ENCODE measurements at regions not wholly inside any gene's neighbourhood (a gene's known extent, or its start where the extent isn't known, plus 50 kb on each side); places are given as distances from the start of the nearest gene placed in this dataset.

DNA sequence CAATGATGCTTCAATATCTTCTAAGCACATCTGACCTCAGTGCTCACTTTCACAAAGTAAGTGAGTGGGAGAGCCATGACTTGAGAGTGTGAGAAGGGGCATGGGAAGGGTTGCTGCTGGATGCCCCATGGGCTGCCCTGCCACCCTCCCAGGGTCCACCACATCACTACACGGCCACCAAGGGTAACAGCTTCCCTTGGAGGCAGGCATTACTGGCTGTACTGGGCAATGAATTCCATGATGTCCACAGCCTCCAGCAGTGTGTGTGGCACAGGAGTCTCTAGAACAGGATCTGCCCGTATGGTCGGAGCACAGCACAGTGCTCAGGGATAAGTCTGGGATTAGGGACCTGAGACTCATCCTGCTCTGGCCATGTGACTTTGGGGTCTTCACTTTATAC, 481.0 kb upstream of the MYT1L start:
- Histone ChIP-seq H3K27me3 (replicated peaks; ENCODE audit: insufficient read depth, low read length) (no peaks in the 10 kb centered on the region), H3K79me2 (ENCODE audit: low read length) (no peaks in the 10 kb centered on the region), H3K4me2 (ENCODE audit: low read depth, low read length) (no peak overlapping the region), H3K27ac (ENCODE audit: low read length) (no peak overlapping the region), H3K36me3 (replicated peaks; ENCODE audit: insufficient read depth, low read length) (no peaks in the 10 kb centered on the region), H4K20me1 (ENCODE audit: insufficient read depth, low read length) (no peaks in the 10 kb centered on the region), H3K4me3 (ENCODE audit: low read length) (no peak overlapping the region), H3K9me3 (replicated peaks; ENCODE audit: insufficient read depth, low read length) (no peaks in the 10 kb centered on the region), H3K9ac (ENCODE audit: low read length) (no peak overlapping the region), H3K4me1 (ENCODE audit: low read length) (no peaks in the 10 kb centered on the region), H2AFZ (ENCODE audit: low read length) (no peak overlapping the region), H3K9me2 (replicated peaks; ENCODE audit: insufficient read depth, low read length) (no peaks in the 10 kb centered on the region), H3F3A (ENCODE audit: insufficient read depth, low read length) (no peaks in the 10 kb centered on the region)
- DNase-seq, result no peak
- TF ChIP-seq EZH2 (optimal IDR thresholded peaks at IDR 0.05; ENCODE audit: low read depth, low read length), result no peak
- TF ChIP-seq, protein P1, sequence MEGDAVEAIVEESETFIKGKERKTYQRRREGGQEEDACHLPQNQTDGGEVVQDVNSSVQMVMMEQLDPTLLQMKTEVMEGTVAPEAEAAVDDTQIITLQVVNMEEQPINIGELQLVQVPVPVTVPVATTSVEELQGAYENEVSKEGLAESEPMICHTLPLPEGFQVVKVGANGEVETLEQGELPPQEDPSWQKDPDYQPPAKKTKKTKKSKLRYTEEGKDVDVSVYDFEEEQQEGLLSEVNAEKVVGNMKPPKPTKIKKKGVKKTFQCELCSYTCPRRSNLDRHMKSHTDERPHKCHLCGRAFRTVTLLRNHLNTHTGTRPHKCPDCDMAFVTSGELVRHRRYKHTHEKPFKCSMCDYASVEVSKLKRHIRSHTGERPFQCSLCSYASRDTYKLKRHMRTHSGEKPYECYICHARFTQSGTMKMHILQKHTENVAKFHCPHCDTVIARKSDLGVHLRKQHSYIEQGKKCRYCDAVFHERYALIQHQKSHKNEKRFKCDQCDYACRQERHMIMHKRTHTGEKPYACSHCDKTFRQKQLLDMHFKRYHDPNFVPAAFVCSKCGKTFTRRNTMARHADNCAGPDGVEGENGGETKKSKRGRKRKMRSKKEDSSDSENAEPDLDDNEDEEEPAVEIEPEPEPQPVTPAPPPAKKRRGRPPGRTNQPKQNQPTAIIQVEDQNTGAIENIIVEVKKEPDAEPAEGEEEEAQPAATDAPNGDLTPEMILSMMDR (IDR thresholded peaks at IDR 0.05; ENCODE audit: low read length), result no peak
- no peak for TF ChIP-seq EZH2phosphoT487 (IDR thresholded peaks at IDR 0.05; ENCODE audit: low read length)

DNA sequence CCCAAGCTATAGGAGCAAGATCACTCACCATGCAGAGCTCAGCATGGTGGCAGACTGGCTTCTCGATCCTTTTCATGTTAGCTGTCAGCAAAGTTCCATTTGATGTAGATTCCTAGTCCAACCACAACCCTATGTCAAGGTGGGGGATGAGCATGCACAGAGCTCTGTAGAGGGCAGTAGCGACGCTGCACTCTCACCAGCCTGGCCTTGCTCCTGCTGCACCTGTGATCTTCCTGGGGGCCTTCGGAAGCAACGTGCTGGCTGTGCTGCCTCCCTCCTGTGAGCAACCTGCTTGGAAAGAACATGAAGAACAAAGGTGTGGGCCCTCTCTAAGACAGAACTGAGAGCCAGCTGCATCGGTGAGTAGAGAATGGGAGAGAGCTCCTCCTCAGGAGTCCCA, 479.4 kb upstream of the MYT1L start:
- TF ChIP-seq EZH2 (optimal IDR thresholded peaks at IDR 0.05; ENCODE audit: low read depth, low read length) (no peak), EZH2phosphoT487 (IDR thresholded peaks at IDR 0.05; ENCODE audit: low read length) (no peak)
- TF ChIP-seq, protein P1 (IDR thresholded peaks at IDR 0.05; ENCODE audit: low read length), result no peak
- Histone ChIP-seq H3K4me2 (ENCODE audit: low read depth, low read length) (no peak overlapping the region), H4K20me1 (ENCODE audit: insufficient read depth, low read length) (no peaks in the 10 kb centered on the region), H3K79me2 (ENCODE audit: low read length) (no peaks in the 10 kb centered on the region), H3K27ac (ENCODE audit: low read length) (no peak overlapping the region), H3K9ac (ENCODE audit: low read length) (no peak overlapping the region), H3K9me3 (replicated peaks; ENCODE audit: insufficient read depth, low read length) (no peaks in the 10 kb centered on the region), H3F3A (ENCODE audit: insufficient read depth, low read length) (no peaks in the 10 kb centered on the region), H2AFZ (ENCODE audit: low read length) (no peak overlapping the region), H3K4me3 (ENCODE audit: low read length) (no peak overlapping the region), H3K9me2 (replicated peaks; ENCODE audit: insufficient read depth, low read length) (no peaks in the 10 kb centered on the region), H3K27me3 (replicated peaks; ENCODE audit: insufficient read depth, low read length) (no peaks in the 10 kb centered on the region), H3K4me1 (ENCODE audit: low read length) (no peaks in the 10 kb centered on the region), H3K36me3 (replicated peaks; ENCODE audit: insufficient read depth, low read length) (no peaks in the 10 kb centered on the region)
- DNase-seq, result no peak

DNA sequence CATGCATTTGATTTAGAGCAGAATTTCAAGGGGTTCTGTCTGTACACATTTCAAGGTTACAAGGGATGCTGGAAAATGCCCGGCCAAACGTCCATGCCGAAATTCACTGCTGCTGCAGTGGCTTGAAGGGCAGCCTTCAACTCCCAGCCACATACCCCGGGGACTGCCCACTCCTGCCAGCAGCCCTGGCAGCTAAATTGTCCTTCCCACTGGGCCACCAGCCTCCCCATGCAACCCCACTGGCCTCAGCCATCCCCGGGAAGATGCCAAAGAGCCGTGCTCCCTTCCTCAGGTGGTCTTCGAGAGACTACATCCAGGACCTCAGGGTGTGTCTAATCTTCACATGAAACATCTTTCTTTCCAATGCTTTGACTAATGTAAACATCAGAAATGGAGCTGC, 478.7 kb upstream of the MYT1L start:
- Histone ChIP-seq H3F3A (ENCODE audit: insufficient read depth, low read length) (no peaks in the 10 kb centered on the region), H3K9ac (ENCODE audit: low read length) (no peak overlapping the region)

More for the DNA sequence above, 478.7 kb upstream of the MYT1L start:
- H3K4me3 ChIP-seq (ENCODE audit: low read length), result no peak overlapping the region
- H3K36me3 ChIP-seq (replicated peaks; ENCODE audit: insufficient read depth, low read length), result no peaks in the 10 kb centered on the region
- H3K9me2 ChIP-seq (replicated peaks; ENCODE audit: insufficient read depth, low read length), result no peaks in the 10 kb centered on the region
- H3K27ac ChIP-seq (ENCODE audit: low read length), result no peak overlapping the region
- no peak overlapping the region for H3K4me2 ChIP-seq (ENCODE audit: low read depth, low read length)
- no peak for DNase-seq
- H3K27me3 ChIP-seq (replicated peaks; ENCODE audit: insufficient read depth, low read length), result no peaks in the 10 kb centered on the region
- no peaks in the 10 kb centered on the region for H4K20me1 ChIP-seq (ENCODE audit: insufficient read depth, low read length)
- H3K4me1 ChIP-seq (ENCODE audit: low read length), result no peaks in the 10 kb centered on the region
- TF ChIP-seq EZH2 (optimal IDR thresholded peaks at IDR 0.05; ENCODE audit: low read depth, low read length) (no peak), EZH2phosphoT487 (IDR thresholded peaks at IDR 0.05; ENCODE audit: low read length) (no peak)
- TF ChIP-seq, protein P1 (IDR thresholded peaks at IDR 0.05; ENCODE audit: low read length), result no peak
- H2AFZ ChIP-seq (ENCODE audit: low read length), result no peak overlapping the region
- no peaks in the 10 kb centered on the region for H3K9me3 ChIP-seq (replicated peaks; ENCODE audit: insufficient read depth, low read length)
- no peaks in the 10 kb centered on the region for H3K79me2 ChIP-seq (ENCODE audit: low read length)

All from MM.1S (cell line).